Effector memory CD4-positive, alpha-beta T cell (primary cell): ENCODE measurements at regions not wholly inside any gene's neighbourhood (a gene's known extent, or its start where the extent isn't known, plus 50 kb on each side); places are given as distances from the start of the nearest gene placed in this dataset.

Experiments used
- DNase-seq, 3 donors: peaks; one replicate each; pipeline ENCODE4 v3.0.0-alpha.2; 2020
- H3K27ac ChIP-seq: 2 replicates; pipeline ENCODE4 v1.7.0; 2013; ENCODE audit warnings: mild to moderate bottlenecking, low read length, moderate library complexity; ENCODE audit not compliant: insufficient read depth, poor library complexity, severe bottlenecking
- H3K27me3 ChIP-seq: replicated peaks from 2 replicates; pipeline ENCODE4 v1.7.0; 2013; ENCODE audit warnings: mild to moderate bottlenecking, low read length; ENCODE audit not compliant: insufficient read depth, control insufficient read depth, poor library complexity, severe bottlenecking
- H3K36me3 ChIP-seq: 2 replicates; pipeline ENCODE4 v1.7.0; 2013; ENCODE audit warnings: mild to moderate bottlenecking, low read length, moderate library complexity; ENCODE audit not compliant: control insufficient read depth, insufficient read depth
- H3K4me1 ChIP-seq: 2 replicates; pipeline ENCODE4 v1.7.0; 2013; ENCODE audit warnings: low read length, mild to moderate bottlenecking; ENCODE audit not compliant: control insufficient read depth, insufficient read depth, poor library complexity, severe bottlenecking
- H3K4me3 ChIP-seq: 2 replicates; pipeline ENCODE4 v1.7.0; 2013; ENCODE audit warnings: low read length, low read depth, mild to moderate bottlenecking; ENCODE audit not compliant: insufficient read depth, poor library complexity, severe bottlenecking
- H3K9me3 ChIP-seq: 2 replicates; pipeline ENCODE4 v1.7.0; 2013; ENCODE audit warnings: mild to moderate bottlenecking, low read length, moderate library complexity; ENCODE audit not compliant: control insufficient read depth

DNA sequence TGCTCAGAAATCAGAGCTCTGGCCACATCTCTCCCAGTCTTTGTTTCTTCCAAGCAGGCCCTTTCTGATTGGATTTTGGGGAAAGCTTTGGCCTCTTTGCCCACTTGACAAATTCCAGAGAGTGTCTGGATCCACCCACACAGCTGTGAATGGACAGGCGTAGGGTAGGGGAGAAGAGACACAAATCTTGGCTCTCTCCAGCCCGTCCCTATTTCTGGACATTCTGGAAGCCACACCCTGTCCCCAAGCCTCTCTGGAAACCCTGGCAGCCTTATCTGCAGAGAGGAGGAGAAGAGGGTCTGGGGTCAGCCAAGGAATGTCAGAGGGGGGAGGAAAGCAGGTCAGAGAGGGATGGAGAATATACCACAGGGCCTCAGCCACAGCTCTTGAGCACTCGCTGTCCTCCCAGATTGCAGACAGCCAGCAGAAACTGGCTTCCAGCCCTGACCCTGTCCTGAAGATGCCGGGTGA lies 59.5 kb upstream of the WNT11 start:
- no peak overlapping the region for H3K27ac ChIP-seq
- no peak overlapping the region for H3K4me3 ChIP-seq
- H3K4me1 ChIP-seq, result no peaks in the 10 kb centered on the region
- no peaks in the 10 kb centered on the region for H3K36me3 ChIP-seq
- H3K27me3 ChIP-seq, result no peaks in the 10 kb centered on the region
- no peak for DNase-seq
- H3K9me3 ChIP-seq, result no peaks in the 10 kb centered on the region

- DNase-seq, result no peak
- Histone ChIP-seq H3K27ac (no peak overlapping the region), H3K27me3 (no peaks in the 10 kb centered on the region), H3K4me1 (no peaks in the 10 kb centered on the region), H3K36me3 (no peaks in the 10 kb centered on the region), H3K9me3 (no peaks in the 10 kb centered on the region), H3K4me3 (no peak overlapping the region)
Measured at GRCh38 chr11:76263657-76264056, 57.4 kb upstream of the WNT11 start.

GRCh38 chr11:76263166-76263565 lies 56.9 kb upstream of the WNT11 start:
- Histone ChIP-seq H3K27me3 (no peaks in the 10 kb centered on the region), H3K4me1 (no peaks in the 10 kb centered on the region), H3K9me3 (no peaks in the 10 kb centered on the region), H3K27ac (no peak overlapping the region), H3K4me3 (no peak overlapping the region), H3K36me3 (no peaks in the 10 kb centered on the region)
- no peak for DNase-seq

DNA sequence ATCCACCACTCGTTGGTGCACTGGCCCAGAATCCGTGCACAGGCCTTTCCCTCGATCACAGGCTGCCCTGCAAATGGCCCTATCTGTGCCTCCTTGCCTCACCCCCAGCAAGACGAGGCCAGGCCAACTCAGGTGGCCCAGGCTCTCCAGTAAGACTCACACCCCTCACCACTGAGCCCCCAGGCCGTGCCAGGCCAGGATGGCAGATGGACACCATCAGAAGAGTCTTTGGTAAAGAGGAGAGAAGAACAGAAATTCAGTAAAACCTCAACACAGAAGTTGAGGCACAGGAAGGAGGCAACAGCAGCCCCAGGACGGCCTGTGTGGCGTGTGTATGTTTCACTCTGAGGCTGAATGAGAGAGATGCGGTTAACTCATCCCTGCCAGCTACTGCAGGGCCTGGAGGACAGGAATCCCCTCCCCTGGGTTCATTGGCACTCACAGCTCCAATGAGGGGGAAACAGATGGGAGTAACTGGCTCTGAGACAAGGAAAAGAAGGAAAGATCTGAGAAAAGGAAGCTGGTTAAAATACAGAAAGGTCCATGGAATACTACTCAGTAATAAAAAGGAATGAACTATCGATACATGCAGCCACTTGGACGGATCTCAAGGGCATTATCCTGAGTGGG lies 54.1 kb upstream of the WNT11 start:
- no peaks in the 10 kb centered on the region for H3K27me3 ChIP-seq
- no peak overlapping the region for H3K27ac ChIP-seq
- no peaks in the 10 kb centered on the region for H3K9me3 ChIP-seq
- H3K4me3 ChIP-seq, result no peak overlapping the region
- no peaks in the 10 kb centered on the region for H3K4me1 ChIP-seq
- H3K36me3 ChIP-seq, result no peaks in the 10 kb centered on the region
- DNase-seq, result no peak

DNA sequence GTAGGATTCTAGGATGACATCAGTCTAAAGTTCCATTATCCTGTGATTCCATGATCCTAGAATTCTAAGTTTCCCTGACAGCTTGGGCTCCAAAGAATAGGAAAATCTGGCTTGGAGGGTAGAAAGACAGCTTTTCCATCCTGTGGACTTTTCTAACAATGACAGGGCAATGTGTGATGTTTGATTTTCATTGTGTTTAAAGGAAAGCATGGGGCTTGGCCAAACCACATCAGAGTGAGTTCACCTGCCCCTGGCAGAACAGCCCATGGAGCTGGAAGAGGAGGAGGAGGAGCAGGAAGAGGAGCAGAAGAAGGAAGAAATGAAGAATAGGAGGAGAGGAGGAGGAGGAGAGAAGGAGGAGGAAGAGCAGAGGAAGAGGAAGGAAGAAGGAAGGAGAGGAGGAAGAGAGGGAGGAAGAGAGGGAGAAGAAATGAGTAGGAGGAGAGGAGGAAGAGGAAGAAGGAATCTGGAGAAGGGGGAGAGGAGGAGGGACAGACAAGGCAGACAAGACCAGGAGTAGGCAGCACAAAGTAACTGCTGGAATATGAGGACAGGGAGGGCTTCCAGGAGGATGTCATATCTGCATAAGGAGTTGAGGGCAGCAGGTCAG lies 53.1 kb upstream of the WNT11 start:
- no peaks in the 10 kb centered on the region for H3K4me1 ChIP-seq
- no peaks in the 10 kb centered on the region for H3K27me3 ChIP-seq

GRCh38 chr11:76257074-76257719 lies 50.9 kb upstream of the WNT11 start:
- H3K9me3 ChIP-seq, result no peaks in the 10 kb centered on the region
- no peak overlapping the region for H3K27ac ChIP-seq
- H3K27me3 ChIP-seq, result no peaks in the 10 kb centered on the region
- no peaks in the 10 kb centered on the region for H3K36me3 ChIP-seq
- no peaks in the 10 kb centered on the region for H3K4me1 ChIP-seq
- H3K4me3 ChIP-seq, result no peak overlapping the region
- DNase-seq, result no peak

More for the DNA sequence above, 53.1 kb upstream of the WNT11 start:
- DNase-seq, result no peak
- Histone ChIP-seq H3K9me3 (no peaks in the 10 kb centered on the region), H3K4me3 (no peak overlapping the region), H3K36me3 (no peaks in the 10 kb centered on the region), H3K27ac (no peak overlapping the region)

DNA sequence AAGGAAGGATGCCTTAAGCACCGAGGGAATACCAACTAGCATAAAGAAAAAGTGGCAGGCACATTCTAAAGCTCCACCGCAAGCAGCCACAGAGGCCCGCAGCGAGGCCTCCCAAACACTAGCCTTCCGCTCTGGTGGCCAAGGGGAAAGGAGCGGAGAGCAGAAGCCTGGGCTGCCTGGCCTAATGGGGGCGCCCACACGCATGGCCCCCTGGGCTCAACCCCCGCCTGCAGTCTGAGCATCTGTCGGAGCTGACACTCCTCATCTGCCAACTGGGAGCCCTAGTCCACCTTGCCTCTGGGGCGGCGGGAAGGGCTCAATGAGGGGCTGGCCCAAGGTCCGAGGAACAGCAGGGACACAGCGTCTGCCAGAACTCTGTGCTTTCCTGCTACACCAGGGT lies 50.1 kb upstream of the WNT11 start:
- DNase-seq, result no peak
- H3K4me3 ChIP-seq, result no peak overlapping the region

More for the DNA sequence above, 50.1 kb upstream of the WNT11 start:
- no peaks in the 10 kb centered on the region for H3K9me3 ChIP-seq
- no peaks in the 10 kb centered on the region for H3K4me1 ChIP-seq
- no peak overlapping the region for H3K27ac ChIP-seq
- H3K27me3 ChIP-seq, result no peaks in the 10 kb centered on the region
- no peaks in the 10 kb centered on the region for H3K36me3 ChIP-seq
